ENCODE measurements at regions not wholly inside any gene's neighbourhood (a gene's known extent, or its start where the extent isn't known, plus 50 kb on each side); places are given as distances from the start of the nearest gene placed in this dataset.

DNA sequence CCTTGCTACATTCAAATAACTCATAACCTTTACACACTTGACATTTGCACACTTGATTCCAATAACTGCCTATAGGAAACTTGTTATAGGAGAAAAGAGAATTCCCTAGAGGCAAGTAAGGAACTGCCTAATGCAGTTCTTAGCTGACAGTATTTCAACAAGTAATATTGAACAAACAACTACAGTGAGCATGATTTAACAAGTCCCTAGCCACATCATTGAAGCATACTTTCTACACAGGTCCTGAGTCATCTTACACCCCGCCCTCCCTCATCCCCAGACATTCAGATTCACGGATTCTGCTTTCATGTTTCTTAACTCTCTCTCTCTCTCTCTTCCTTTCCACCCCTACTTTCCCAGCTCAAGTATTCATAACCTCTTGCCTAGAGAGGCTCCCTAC is 153.5 kb downstream of the LSM5 start:
- DNase-seq = no peak

DNA sequence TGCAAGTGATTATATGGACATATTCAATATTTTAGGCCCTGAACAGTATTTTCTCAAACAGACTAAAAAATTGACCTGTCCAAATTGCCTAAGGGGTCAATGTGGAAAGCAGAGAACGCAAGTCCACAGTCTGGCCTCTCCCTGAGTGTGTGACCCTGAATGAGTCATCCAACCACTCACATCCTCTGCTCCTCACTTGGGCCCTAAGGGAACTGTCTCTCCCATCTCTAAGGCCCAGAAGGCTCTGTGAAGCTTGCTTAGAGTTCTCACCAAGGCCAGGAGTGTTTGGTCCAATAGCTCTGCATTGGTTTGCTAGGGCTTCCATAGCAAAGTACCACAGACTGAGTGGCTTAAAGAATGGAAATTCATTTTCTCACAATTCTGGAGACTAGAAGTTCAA is 155.1 kb downstream of the LSM5 start:
- no peak for DNase-seq

DNA sequence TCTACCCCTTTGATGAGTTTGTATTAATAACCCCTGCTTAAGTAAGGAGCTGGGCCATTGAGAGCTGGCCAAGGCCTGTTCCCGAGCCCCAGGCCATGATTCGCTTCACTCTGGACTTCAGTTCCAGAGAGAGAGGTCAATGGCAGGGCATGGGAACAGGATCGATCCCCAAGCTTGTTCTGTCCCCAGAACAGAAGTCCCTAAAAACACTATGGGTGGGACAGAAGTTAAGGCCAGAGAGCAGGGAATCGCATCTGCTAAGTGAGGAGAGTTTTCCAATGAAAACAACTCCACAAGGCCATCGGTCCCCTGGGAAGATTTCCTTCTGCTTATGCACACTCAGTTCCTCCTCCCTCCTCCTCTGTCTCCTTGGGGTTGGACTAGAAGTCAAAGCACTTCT is 159.6 kb downstream of the LSM5 start:
- no peak for DNase-seq

DNA sequence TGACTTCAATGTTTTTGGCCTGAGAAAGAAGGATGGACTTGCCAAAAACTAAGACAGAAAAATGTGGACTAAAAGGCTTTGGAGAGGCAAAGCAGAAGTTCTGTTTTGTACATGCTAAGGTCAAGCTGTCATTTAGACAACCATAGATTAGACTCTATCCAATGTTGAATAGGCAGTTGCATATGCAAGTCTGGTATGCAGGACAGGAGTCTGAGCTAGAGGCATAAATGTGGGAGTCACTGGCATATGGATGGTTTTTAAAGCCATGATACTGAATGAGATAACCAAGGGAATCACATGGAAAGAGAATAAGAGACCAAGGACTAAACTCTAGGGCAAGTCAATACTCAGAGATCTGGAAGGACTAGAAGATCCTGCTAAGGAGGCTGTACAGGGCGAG is 164.1 kb downstream of the LSM5 start:
- DNase-seq = no peak

DNA sequence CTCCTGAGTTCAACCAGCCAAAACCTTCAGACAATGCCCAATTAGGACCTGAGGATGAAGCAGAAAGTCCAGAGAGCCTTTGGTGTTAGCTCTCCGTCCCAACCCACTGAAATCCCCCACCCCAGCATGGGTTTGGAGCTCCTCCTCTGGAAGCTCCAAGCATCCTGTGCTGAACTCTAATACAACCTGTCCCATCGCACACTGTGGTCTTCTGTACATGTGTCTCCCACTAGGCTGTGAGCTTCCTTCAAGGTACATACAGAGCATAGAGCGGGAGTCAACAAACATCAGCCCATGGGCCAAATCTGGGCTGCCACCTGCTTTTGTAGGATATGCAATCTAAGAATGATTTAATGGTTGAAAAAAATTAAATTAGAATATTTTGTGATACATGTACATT is 166.5 kb downstream of the LSM5 start:
- no peak for DNase-seq

DNA sequence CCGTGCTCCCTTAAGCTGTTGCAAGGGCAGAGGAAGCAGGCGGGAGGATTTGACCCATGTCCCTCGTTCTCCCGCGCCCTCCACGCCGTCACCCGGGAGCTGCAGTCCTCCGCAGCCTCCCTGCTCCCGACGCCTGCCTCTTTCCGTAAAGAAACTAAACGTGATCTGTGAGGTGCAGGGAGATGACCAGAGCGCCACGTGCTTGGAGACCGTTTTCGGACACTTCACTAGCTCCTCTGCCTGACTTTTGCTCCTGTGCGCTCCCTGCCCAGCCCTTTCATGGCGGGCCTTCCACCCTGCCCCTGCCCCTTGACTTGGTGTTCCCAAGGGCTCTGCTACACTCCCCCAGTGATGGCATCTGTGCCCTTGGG is 171.2 kb downstream of the LSM5 start:
- DNase-seq = no peak

DNA sequence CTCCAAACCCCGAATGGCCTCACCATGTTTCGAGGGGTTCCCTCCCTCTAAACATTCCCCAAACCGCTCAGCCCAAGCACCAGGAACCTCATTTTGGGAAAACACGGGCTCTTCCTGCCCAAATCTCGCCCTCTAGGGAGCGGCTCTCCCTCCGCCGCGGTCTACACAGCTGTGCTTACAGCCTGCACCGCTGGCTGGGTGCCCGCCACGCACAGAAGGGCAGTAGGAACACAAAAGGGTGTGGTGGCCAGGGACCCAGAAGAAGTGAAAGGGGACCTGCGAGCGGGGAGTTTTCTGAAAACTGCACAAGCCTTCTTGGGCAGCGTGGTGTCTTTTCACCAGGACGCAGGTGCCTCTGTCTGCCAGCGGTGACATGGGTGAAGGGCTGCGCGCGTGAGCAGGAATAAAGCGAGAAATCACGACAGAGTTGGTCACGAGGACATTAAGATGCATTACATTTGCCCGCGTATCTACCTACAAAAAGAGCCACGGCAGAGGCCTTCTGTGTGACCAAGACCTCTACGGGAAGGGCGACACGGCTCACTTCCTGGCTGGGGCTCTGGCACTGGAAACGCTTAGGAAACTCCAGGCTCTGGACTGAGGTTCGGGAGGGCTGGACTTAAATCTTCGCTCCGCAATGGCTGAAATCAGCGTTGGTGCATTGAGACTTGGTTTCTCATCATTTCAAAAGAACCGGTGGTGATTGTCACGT is 171.7 kb downstream of the LSM5 start:
- no peak for DNase-seq

DNA sequence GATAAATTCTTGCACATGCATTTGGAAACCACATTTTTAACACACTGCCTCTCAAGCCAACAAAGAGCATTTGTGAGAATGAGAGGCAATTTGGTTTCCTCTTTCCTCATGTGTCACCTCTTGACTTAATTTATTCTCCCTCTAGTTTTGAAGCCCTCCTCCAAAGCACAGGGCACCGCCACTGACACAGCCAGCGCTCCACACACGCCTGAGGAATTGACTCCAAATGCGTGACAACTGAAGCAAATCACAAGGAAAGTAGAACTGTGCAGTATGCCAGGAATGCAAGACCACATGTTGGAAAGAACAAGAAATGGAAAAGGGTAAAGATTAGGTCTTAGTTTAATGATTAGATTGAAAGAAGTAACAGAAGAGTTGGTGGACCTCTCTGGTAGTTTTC is 173.3 kb downstream of the LSM5 start:
- DNase-seq = no peak

DNA sequence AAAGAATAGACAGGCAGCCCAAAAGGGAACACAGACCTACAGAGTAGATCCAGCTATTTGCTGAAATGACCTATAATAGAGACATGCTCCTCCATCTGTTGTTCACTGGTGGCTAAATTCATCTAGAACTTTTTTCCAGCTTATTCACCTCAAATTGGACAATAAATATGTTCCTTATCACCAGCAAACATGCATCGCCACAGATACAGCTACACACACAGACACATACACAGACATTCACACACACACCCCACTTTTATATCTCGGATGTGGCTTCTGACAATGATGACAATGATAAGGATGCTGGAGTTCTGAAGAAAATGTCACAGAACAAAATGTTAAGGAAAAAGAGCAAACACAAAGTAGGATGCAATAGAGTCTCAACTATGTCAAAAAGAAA is 175.4 kb downstream of the LSM5 start:
- no peak for DNase-seq

DNA sequence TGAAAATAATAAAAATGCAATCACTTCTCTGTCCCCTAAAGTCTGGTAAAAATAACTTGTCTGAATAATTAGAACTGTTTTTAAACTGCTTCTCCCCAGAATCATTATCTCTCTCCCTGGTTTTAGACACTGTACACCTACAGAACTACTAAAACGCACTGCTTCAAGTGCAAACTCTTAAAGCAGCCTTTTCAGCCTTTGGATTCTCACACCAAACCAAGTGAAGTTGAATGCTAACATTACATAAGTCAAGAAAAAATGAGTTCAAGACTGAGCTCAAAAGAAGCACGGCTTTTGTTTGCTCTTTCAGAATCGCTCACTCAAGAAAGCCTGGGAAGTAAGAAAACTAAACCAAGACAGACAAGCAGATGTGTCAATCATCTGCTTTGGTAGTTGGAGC is 188.8 kb downstream of the LSM5 start:
- no peak for DNase-seq

DNA sequence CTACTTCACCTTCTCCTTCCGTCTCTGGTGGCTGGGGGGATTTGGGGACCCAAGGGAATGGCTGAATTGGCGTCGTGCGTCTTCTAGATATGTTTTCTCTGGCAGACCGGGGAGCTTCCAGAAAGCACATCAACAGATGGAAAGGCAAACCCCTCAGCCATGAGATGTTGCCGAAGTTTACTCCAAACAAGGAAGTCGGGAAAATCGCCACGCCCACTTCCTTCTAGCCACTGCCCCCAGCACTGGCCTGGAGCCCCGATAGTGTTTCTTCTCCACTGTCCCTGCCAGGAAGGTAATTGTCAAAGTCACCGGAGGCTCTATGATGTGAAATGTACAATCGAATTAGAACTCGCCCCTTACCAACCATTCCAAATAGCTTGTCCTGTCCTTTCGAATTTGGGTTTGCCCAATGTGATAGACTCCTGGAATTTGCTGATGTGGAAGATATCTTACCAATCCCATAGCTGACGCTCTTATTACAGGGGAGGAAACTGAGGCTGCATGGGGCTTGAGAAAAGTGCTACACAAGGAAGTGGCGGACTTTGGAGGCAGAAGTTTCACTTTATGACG is 191.0 kb downstream of the LSM5 start:
- no peak for DNase-seq

DNA sequence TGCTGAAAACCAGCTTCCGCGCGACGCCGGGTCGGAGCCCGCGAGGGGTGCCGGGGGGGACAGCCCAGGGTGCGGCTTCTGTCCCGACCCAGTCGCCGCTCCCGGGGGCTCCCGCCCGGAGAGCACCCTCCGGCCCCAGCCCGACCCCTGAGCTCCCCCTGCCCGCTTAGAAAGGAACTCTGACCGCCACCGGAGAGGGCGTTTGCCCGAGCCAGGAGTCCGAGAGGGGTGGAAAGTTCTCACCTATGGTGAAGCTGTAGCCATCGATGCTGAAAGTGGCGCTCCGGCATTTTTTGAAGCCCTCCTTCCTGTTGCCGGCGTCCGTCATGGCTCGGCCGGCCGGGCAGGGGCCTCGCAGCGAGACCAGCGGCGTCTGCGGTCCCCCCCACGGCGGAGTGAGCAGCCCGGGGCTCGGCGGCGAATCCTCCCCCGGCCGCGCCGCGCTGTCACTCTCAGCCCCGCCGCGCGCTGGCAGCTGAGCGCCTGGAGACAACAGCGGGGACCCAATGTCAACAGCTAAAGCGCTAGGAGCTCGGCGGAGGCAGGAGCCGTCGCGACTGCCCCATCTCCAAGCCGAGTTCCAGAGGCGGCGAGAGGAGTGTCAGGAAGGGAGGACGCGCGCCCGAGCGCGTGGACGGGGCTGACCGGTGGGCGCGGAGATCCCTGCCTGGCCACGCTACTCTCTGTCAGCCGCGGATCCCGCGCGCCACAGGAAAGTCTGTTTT is 191.6 kb downstream of the LSM5 start:
- DNase-seq = no peak

DNA sequence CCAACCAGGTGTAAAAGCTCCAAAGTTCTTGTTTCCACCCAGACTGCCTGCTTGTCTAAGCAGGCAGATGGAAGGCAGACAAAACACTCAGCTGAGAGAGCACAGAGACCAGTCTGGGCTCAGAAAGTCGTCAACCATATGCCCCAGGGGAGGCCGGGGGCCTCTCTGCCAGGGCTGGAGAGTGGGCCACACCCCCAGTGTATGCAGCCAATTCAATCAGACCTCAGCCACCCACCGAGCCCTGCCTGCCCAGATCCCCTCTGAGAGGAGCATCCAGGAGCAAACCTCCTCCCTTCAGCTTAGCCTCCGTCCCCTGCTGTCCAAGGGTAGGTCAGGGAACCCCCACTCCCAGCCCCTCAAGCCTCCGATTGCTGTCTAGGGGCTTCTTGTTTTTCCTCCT is 196.3 kb downstream of the LSM5 start:
- DNase-seq = no peak

DNA sequence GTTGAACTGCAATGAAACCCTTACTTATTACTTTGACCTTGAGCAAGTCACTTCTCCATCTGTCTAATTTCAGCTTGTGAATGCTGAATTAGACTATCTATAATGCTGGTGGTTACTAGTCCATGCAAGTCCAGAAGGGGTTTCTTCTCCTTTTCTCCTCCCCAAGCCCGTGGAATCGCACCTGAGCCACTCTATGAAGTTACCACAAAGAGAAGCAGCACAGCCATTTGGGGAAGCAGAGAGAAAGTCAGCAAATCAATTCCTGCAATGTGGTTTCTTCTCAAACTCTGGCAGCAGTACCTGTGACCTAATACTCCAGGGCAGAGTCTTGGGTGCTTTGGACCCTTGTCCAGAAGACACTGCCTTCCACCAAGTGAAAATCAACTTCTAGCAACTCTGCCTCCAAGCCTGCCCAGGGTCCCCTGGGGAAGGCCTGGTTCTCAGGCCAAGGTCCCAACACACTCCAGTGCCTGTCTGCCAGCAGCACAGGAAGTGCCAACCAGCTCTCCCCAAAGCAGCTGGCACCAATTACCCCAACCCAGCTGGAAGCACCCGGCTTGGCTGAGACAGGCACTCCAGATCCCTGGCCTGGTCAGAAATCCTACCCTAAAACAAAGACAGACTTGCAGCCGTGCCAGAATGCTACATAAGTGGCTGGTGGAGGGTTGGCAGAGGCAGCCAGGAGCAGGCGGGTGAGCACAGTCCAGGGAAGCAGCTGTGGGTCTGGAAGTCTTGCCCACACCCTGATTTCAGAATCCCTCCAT is 200.3 kb downstream of the LSM5 start:
- no peak for DNase-seq

DNA sequence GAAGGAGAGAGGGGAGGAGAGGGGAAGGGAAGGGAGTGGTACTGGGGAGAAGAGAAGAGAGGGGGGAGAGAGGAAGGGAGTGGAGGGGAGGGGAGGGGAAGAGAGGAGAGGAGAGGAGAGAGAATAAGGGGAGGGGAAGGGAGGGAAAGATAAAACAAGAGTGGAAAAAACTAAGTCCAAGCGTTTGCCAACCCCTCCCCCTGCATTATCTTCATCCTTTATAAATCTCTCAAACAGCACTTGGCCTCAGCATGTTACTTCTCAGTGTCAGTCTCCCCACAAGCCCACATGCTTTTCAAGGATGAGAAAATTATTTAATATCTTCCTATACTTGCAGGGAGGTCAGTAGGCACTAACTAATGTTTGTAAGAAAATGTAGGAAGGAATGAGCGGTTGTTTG is 204.5 kb downstream of the LSM5 start:
- no peak for DNase-seq

DNA sequence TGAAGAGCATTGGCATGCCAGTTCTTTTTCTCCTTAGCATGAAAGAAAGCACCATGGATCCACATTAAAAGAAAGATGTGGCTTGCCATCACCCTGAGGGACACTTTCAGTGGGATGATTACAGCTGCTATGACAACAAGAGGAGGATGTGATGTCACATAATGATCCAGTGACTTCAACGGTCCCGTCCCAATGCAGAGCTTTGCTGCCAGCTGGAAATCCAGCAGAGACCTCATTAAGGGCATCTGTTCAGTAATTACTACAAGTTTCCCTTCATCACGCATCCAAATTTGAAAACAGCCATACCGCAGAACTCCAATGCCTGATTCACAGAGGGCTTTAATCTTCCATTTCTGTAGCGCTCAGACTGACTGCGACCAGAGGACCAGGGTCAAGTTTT is 206.6 kb downstream of the LSM5 start:
- DNase-seq = no peak

DNA sequence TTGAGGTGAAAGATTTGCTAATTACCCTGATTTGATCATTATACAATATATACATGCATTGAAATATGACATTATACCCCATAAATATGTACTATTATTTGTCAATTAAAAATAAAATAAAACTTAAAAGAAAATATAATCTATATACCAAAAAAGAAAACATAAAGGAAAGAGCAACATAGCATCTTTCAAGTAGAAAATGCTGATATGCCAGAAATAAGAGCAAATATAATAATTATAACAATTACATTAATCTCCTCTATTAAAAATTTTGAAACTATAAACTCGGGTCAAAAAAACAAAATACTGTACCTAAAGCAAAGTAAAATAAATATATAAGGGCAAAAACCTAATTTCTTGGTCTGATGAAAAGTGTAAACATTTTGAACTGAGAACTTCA is 209.3 kb upstream of the PDE1C start:
- DNase-seq = no peak

DNA sequence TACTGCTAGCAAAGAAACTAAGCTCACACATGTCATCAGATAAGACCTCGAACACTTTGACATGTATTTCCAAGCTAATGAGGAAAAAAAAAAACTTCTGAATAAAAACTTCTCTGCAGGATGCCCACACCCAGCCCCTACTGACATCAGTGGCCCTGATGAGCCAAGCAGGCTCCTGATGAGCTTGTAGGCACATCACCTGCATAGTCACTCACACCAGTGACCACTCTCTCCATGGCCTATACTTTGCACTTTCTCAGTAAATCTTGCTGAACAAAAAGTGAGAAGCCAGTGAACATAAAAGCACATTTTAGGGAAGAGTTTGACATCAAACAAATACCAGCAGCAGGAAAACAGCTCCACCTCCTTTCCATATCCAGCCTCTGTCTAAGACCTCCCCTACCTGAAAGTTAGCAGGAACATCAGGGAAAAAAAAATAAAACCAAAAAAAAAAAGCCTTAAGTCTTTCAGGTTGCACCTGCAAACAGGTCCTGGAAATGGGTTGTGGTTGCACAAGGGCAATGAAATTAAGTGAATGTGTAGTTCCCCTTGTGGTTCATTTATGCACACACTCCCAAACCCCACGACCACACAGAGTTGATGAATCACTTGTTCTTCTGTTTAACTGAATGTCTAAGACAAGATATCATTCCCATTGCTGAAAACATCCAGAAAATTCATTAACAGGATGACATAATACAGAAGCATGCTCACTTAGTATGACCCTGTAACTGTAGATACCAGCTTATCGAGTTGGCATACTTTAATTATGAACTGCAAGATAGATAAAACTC is 205.2 kb upstream of the PDE1C start:
- no peak for DNase-seq

DNA sequence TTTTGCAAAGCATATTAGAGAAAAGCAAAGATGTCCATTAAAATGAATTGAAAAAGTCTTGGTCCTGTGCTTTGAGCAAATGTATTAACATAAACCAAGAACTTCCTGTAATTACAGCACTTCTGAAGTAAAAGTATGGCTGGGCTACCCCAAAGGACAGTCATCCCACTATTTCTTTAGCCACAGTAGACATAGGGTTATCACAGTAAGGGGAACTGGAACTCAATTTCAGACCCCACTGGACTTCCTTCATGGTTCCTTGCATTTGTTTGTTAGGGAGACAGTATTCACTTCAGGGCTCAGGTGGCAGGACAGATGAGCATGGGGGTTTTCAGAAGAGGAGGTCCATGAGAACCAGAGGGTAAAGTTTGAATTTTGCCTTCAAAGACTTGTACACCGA is 203.1 kb upstream of the PDE1C start:
- no peak for DNase-seq

DNA sequence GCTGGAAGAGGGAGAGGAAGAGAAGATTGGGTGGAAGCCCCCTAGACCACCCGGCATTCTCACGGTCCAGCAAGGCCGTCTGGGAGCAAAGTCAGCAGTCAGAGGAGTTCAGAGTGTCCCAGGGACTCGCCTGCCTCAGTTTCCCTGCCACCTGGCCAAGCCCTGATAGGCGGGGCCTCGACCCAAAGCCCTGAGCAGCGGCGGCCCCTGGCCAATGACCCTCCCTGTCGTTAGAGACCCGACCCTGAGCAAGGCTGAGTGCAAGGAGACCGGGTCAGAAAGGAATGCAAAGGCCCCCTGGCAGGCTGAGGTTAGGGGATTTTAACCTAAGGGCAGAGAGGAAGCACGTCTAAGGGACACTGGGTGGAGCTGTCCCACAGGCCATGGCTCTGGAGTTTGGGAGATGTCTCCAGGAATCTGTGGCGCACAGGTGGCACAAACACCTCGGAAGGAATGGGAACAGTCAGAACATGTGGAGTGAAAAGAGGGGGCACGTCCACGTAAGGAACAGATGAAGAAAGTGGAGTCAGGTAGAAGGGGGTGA is 196.8 kb upstream of the PDE1C start:
- DNase-seq = no peak

DNA sequence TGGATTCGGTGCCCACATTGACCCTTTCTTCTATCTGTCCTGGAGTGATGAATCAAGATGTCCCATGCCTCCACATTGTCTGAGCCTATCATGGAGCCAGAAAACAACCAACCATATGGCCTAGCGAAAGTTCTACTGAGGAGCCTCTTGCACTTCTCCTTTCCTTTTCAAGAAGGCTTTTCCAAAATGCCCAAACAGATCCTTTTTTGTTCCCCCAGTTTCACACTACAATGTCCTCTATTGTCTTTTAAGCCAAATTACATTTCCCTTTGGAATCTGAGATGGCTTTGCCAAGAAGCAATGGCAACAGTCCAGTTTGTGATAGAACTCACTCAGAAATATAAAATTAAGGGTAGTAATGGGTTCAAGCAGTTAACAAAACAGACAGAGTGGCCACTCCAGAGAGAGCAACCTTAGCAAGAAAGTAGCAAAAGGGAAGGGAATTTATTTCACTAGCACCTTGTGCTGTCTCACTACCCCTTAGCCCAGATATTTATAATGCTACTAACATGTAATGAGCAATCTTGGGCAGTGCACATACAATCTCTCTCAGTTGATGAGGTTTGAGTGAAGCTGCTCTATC is 194.6 kb upstream of the PDE1C start:
- DNase-seq = no peak

DNA sequence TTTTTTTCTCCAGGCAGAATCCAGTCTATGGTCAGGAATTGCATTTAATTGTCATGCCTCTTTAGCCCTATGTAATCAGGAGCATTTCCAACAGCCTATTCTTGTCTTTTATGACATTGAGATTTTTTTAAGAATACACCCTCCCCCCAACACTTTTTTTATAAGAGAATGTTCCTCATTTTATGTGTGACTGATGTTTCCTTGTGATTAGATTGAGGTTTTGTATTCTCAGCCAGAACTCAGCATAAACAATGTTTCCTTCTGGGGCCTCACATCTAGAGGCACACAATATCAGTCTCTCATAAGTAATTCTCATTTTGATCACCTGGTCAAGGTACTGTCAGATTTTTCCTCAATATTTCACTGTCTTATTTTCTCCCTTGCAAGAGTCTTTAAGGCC is 193.4 kb upstream of the PDE1C start:
- DNase-seq = no peak

Data from NCI-H2081 treated with DMSO at 0.1 percent for 48 hours (cell line).